ENCODE measurements at regions not wholly inside any gene's neighbourhood (a gene's known extent, or its start where the extent isn't known, plus 50 kb on each side); places are given as distances from the start of the nearest gene placed in this dataset.

DNA sequence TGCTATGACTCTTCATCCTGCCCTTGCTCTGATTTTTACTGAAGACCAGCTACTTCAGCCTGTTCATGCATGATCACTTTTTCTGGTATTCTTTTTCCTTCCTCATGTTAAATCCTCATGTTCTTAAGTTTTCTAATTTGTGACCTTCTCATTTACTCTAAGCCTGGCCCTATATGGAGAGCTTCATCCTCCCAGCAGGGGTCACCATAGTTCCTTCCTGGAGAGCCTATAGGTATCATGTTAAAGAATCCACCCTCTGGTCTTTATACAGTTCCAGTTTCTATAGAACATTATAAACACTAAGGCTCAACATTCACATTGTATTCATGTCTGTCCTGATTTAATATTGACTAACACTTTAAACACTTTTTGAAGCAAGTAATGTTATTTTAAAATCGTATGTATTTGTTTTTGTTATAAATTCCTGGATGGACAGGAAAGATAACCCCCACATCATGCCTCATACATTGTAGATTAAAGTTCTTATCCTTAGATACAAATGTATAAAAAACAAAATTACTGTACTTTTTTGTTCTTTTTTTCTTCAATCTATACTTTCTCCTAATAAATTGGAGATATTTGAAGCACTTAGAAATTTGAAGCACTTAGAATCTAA lies 53.8 kb upstream of the OTUD4 start:
- DNase-seq (ENCODE audit: low read depth) = no peak

DNA sequence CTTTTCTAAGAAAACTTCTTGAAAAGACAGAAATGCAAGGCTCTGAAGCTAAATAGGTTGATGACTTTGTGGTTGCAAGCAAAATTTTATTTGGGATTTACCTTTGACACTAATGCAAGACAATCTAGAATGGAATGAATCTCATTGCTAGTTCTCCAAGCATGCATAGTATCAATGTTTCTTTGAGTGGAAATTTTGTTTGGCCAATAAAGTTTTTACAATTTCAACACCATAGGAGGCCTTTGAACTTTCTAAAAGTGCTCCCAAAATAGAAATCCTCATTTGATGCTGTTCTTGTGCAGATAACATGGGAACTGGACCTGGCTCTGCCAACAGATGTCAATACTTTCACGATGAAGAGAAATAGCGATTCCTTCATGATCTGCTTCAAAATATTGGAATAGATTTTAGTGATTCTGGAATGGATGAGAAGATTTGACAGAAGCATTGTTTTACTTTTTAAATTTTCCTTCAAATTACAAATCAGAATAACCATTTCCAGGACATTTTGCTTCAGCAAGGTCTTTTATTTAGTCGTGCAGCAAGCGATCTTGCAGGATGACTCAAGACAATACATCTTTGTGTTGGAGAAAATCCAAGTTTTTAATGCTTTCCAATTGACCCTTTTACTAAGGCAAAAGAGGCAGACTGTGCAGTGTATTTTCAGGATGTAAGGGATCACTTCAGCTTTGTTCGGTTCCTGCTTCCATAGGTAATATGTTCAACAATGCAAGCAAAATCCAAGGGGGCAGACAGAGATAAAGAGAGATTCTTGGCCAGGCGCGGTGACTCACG lies 51.7 kb upstream of the OTUD4 start:
- DNase-seq (ENCODE audit: low read depth) = no peak

DNA sequence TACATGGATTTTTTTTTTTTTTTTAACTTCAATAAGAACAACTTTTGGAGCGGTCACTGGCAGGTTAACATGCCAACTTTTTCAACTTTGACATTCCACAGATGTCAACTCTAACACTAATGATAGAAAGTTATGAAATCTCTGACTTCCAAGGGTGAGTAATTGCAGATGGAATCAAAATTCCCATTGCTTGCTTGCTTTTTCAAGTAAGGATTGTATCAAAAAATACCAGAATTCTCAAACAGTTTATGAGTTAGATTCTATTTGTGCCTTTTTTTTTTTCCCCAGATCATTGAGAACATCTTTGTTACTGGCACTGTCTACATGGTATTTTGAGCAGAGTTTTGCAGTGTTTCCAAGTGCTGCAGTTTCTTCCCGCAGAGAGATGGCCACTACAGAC lies 50.3 kb upstream of the OTUD4 start:
- DNase-seq (ENCODE audit: low read depth) = no peak
